ENCODE measurements at regions not wholly inside any gene's neighbourhood (a gene's known extent, or its start where the extent isn't known, plus 50 kb on each side); places are given as distances from the start of the nearest gene placed in this dataset.

GRCh38 chr21:27225940-27226339 is 259.1 kb upstream of the ADAMTS5 start:
- TF ChIP-seq POLR2A (IDR thresholded peaks at IDR 0.05; ENCODE audit: low read length) (no peak), GATA1 (IDR thresholded peaks at IDR 0.05; ENCODE audit: low read depth, low read length) (no peak)
